ACC112 (cell line): ENCODE measurements at regions not wholly inside any gene's neighbourhood (a gene's known extent, or its start where the extent isn't known, plus 50 kb on each side); places are given as distances from the start of the nearest gene placed in this dataset.

Source experiments
- H2AFZ ChIP-seq: fragments of 200-600 bp; sonication (generic); one replicate; pipeline ENCODE4 v1.6.0; 2017; ENCODE audit warnings: antibody characterized with exemption, low read length; ENCODE audit not compliant: unreplicated experiment
- H3K27ac ChIP-seq: fragments of 200-600 bp; sonication (generic); 2 replicates; pipeline ENCODE4 v1.5.1; 2014; ENCODE audit warnings: low read depth, mild to moderate bottlenecking, antibody characterized with exemption, low read length, moderate library complexity
- H3K27me3 ChIP-seq: fragments of 200-600 bp; sonication (generic); 2 replicates; pipeline ENCODE4 v1.6.1; 2014; ENCODE audit warnings: mild to moderate bottlenecking, antibody characterized with exemption, low read length, moderate library complexity, mixed read lengths; ENCODE audit not compliant: insufficient read depth
- H3K36me3 ChIP-seq: fragments of 200-600 bp; sonication (generic); 2 replicates; pipeline ENCODE4 v1.6.1; 2016; ENCODE audit warnings: mild to moderate bottlenecking, antibody characterized with exemption, low read length, moderate library complexity, mixed read lengths; ENCODE audit not compliant: insufficient read depth
- H3K4me1 ChIP-seq: fragments of 200-600 bp; sonication (generic); one replicate; pipeline ENCODE4 v1.6.1; 2016; ENCODE audit warnings: low read length, mixed read lengths; ENCODE audit not compliant: insufficient read depth, unreplicated experiment, control insufficient read depth
- H3K4me3 ChIP-seq: fragments of 200-600 bp; sonication (generic); 2 replicates; pipeline ENCODE4 v1.5.1; 2014; ENCODE audit warnings: mild to moderate bottlenecking, low read depth, low read length
- H3K79me2 ChIP-seq: fragments of 200-600 bp; sonication (generic); one replicate; pipeline ENCODE4 v1.6.0; 2016; ENCODE audit warnings: low read length; ENCODE audit not compliant: control insufficient read depth, unreplicated experiment, insufficient read depth

DNA sequence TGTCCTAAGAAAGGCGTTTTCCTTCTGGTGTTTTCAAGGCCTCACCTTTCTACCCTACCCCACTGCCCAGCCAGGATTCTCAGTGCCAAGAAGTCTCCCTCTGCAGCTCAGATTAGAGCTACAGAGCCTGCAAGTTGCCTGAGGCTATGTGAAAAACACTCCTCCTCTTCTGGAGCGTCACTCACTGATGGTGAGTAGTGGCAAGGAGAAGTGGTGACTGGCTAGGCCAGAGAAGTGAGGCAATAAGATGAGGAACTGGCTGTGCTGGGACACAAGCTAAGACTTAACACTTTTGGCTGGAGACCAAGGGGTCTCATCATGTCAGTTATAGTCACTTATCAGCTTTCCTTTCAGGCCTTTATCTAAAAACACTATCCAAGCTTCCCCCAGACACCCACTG, 86.7 kb upstream of the PRKAR2B start:
- H3K4me3 ChIP-seq: no peak overlapping the region
- no peaks in the 10 kb centered on the region for H3K4me1 ChIP-seq
- peaks cover 31% of the 10 kb centered on the region for H3K27me3 ChIP-seq
- H3K36me3 ChIP-seq: no peaks in the 10 kb centered on the region
- no peaks in the 10 kb centered on the region for H3K79me2 ChIP-seq
- H3K27ac ChIP-seq: no peak overlapping the region
- H2AFZ ChIP-seq: no peak overlapping the region

DNA sequence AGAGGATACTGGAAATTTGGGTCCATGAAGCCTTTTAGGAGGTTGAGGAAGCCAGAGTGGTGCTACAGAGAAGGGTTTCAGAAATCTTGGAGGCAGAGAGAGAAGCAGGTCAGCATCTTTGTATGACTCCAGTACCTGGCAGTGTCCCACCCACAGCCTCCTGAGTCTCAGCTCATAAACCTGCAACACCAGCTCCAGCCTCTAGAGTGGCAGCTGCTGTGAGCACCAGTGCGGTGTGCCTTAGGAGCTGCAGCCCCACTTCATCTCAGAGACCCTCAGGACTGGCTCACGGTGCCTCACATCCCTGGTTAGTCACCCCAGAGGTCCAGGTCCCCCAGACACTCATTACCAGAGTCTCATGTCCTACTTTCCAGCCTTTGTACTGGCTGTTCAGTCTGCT, 84.8 kb upstream of the PRKAR2B start:
- H3K27me3 ChIP-seq: peaks cover 47% of the 10 kb centered on the region
- H3K79me2 ChIP-seq: no peaks in the 10 kb centered on the region
- H3K4me3 ChIP-seq: no peak overlapping the region
- no peak overlapping the region for H3K27ac ChIP-seq
- no peaks in the 10 kb centered on the region for H3K4me1 ChIP-seq
- no peak overlapping the region for H2AFZ ChIP-seq
- H3K36me3 ChIP-seq: no peaks in the 10 kb centered on the region

DNA sequence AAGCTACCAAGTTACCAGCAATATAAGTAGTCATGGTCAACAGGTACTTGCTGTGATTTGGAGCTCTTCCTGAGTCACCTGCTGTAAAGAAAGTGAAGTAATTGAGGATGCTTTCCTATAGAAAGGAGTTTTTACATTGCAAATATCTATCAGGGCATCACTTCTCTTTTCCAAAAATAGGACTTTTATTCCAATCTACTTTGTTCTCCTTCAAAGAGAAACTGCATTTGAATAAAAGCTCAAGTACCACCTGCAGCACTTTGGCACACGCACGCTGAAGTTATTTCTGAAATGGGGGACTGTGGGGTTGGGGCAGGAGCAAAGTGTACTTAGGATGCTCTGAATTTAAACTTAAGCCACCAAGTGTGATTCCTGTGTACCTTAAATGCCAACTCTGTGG, 81.8 kb upstream of the PRKAR2B start:
- Histone ChIP-seq H3K27ac (no peak overlapping the region), H3K36me3 (no peaks in the 10 kb centered on the region), H3K4me3 (no peak overlapping the region), H3K27me3 (peaks cover 59% of the 10 kb centered on the region), H2AFZ (no peak overlapping the region), H3K4me1 (no peaks in the 10 kb centered on the region), H3K79me2 (no peaks in the 10 kb centered on the region)

DNA sequence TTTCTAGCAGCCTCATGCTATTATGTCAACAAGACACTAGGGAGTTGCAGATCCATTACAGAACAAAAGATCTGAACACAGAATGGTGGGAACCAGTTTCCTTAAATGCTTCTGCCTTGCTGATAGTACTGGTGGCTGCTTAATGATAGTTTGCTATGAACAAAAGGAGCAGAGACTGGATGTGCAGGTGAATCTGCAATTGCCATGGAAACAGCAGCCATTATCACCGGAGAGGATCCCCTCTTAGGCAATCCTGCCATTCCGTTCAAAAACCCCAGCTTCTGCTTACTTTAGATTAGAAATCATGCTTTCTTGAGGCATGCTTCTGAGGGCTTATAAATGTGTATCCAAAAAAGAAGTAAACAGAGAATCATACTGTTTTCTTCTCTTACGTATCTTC, 80.0 kb upstream of the PRKAR2B start:
- Histone ChIP-seq H2AFZ (no peak overlapping the region), H3K4me1 (no peaks in the 10 kb centered on the region), H3K4me3 (no peak overlapping the region), H3K36me3 (no peaks in the 10 kb centered on the region), H3K27ac (no peak overlapping the region), H3K79me2 (no peaks in the 10 kb centered on the region), H3K27me3 (peaks cover 67% of the 10 kb centered on the region)

DNA sequence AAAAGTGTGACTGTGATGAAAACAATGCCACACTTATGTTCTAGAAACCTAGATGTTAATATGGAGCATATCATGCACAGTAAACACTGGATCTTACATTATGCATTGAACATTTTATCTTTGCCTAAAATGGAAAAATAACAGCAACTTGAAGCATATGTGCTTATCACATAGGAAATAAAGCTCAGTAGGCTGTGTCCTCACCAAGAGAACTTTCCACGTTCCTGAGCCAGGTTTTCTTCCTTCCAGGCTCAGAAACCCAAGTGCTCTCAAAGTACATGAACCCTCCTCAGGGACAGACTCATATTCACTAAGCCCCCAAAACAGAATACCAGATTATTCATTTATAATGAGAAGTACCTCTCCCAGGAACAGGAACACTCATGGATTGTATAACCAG, 79.4 kb upstream of the PRKAR2B start:
- Histone ChIP-seq H2AFZ (no peak overlapping the region), H3K4me1 (no peaks in the 10 kb centered on the region), H3K27me3 (peaks cover 61% of the 10 kb centered on the region), H3K27ac (no peak overlapping the region), H3K79me2 (no peaks in the 10 kb centered on the region), H3K4me3 (no peak overlapping the region), H3K36me3 (no peaks in the 10 kb centered on the region)

DNA sequence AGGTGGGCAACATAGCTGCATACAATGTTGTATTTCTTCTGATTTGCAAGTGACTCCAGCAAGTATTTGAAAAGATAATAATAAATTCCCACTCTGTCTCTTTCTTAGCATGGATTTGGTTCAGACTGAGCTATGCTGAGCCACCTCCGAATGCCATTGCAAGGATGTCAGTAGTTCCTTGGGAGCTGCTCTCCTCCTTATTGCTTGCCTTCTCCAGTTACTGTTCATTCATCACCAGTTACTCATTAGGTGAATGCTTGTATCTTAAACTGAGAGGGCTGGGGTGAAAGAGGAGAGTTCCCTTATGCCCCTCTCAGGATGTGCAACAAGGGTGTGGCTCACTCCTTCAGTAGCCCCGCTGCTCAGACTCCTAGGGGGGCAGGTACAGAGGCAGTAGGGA, 78.4 kb upstream of the PRKAR2B start:
- no peaks in the 10 kb centered on the region for H3K36me3 ChIP-seq
- H3K79me2 ChIP-seq: no peaks in the 10 kb centered on the region
- no peak overlapping the region for H2AFZ ChIP-seq
- H3K4me1 ChIP-seq: no peaks in the 10 kb centered on the region
- H3K27me3 ChIP-seq: peaks cover 62% of the 10 kb centered on the region
- H3K4me3 ChIP-seq: no peak overlapping the region
- no peak overlapping the region for H3K27ac ChIP-seq

DNA sequence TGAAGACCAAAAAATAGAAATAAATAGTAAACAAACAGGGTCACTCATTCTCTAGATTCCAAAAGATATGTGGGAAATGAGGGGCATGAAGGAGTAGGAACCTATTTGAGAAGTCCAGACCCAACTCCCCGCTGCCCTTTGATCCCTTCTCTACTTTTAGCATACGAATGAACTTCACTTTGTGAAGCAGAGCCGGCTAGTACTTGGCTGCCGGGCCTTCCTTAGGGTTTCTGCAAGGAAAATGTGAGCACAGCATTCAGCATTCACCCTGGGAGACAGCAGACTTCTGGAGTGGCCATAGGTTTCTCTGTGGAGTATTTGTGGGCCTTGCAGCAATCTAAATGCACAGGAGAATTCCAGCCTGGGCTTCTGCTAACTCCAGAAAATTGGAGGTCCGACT, 76.3 kb upstream of the PRKAR2B start:
- Histone ChIP-seq H3K4me1 (no peaks in the 10 kb centered on the region), H3K27ac (no peak overlapping the region), H3K4me3 (no peak overlapping the region), H2AFZ (no peak overlapping the region), H3K36me3 (no peaks in the 10 kb centered on the region), H3K79me2 (no peaks in the 10 kb centered on the region), H3K27me3 (peaks cover 54% of the 10 kb centered on the region)

DNA sequence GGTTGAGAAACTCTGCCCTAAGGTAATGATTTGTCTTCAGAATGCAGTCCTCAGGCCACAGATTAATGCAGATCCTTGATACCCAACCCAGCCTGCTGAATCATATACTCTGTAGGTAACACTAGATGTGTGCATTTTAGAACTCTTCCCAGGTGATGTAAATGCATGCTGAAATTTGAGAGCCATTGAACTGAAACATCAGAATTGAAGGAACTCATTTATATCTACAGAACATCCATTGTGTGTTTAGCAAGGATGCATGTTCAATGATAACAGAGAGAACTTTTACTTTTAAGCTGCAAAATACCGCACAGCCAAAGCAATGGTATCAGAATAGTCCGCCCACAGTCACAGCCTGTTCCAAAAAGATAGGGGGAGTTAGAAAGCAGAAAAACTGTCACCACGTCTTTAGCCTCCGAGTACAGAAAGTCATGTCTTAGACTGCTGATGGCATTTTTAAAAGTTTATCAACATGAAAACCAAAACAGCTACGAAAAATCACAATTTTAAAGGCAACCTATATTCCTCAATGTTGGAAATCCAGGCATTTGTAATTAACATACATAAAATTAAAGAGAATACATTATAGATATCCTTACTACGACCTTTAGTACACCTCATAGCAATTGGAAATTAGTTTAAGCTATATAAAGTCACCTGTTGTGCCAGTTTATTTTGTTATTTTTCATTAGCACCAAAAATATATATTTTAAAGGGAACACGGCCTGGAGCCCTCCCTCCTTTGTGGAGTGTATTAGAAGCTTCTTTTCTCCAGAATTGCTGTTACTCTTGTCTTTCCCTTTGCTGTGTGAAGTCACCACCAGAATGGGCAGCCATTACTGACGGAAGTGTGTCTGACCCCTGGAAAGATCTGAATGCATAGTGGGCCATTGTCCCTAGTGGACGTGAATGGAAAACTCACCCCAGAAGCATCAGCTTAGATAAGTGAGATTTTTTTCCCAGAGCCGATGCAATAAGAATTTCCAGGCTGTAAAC, 65.8 kb upstream of the PRKAR2B start:
- Histone ChIP-seq H3K36me3 (no peaks in the 10 kb centered on the region), H3K27me3 (peaks cover 12% of the 10 kb centered on the region; the same call in 1 of the 2 replicates), H3K79me2 (no peaks in the 10 kb centered on the region), H3K4me3 (no peak overlapping the region), H3K4me1 (no peaks in the 10 kb centered on the region), H3K27ac (no peak overlapping the region), H2AFZ (no peak overlapping the region)

DNA sequence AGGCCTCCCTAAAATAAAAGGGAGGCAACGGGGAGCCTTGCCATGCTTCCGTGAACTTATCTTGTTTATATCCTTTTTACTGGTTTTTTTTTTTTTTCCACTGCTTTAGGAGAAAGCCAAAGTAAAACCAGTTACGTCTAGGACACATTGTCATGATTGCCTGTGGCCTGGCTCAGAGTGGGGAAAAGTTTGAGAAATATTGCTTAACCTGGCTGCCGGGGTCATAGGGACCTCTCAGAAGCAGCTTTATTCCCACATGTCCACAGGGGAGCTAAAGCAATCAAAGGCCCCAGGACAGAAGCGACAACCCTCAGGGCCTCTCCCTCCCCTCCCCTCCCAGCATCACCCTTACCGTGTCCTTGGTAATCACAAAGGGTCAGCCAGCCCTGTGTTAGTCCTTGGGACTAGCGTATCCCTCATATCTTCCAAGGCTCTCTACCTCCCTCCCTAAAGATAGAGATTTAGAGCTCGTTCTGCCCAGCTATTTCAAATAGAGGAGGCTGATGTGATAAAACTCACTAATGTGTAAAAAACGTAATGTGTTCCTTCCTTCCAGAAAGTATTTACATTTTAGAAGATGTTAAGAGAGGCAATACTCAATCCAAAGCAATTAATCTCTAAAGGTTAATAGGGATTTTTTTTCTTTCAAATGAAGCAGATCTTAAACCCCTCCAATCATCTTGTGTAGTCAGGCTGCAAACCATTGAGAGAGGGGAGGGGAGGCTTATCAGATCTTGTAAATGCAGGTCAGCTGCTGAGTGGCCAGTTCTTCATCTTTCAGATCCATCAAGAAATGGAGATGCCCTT, 64.8 kb upstream of the PRKAR2B start:
- no peak overlapping the region for H3K27ac ChIP-seq
- H3K36me3 ChIP-seq: no peaks in the 10 kb centered on the region
- H2AFZ ChIP-seq: no peak overlapping the region
- no peaks in the 10 kb centered on the region for H3K4me1 ChIP-seq
- no peak overlapping the region for H3K4me3 ChIP-seq
- H3K27me3 ChIP-seq: peaks cover 12% of the 10 kb centered on the region; the same call in 1 of the 2 replicates
- H3K79me2 ChIP-seq: no peaks in the 10 kb centered on the region

DNA sequence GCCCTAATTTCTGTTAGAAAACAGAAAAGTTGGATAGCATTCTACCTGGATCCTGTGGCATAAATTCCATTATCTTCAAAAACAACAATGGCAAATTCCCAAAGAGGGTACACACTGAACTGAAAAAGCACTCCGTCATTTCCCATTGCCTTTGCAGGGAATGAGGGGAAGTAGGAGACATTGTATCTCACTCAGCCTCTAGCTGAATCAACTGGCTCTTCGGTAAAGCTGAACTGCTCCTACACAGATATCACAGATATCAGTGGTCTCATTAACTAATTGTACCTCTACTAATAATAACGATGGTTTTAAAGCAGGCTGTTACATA, 64.2 kb upstream of the PRKAR2B start:
- H3K27me3 ChIP-seq: peaks cover 12% of the 10 kb centered on the region; the same call in 1 of the 2 replicates
- no peaks in the 10 kb centered on the region for H3K4me1 ChIP-seq
- no peaks in the 10 kb centered on the region for H3K79me2 ChIP-seq
- H3K36me3 ChIP-seq: no peaks in the 10 kb centered on the region
- no peak overlapping the region for H3K4me3 ChIP-seq
- H3K27ac ChIP-seq: no peak overlapping the region
- no peak overlapping the region for H2AFZ ChIP-seq
